ENCODE measurements at regions not wholly inside any gene's neighbourhood (a gene's known extent, or its start where the extent isn't known, plus 50 kb on each side); places are given as distances from the start of the nearest gene placed in this dataset.

DNA sequence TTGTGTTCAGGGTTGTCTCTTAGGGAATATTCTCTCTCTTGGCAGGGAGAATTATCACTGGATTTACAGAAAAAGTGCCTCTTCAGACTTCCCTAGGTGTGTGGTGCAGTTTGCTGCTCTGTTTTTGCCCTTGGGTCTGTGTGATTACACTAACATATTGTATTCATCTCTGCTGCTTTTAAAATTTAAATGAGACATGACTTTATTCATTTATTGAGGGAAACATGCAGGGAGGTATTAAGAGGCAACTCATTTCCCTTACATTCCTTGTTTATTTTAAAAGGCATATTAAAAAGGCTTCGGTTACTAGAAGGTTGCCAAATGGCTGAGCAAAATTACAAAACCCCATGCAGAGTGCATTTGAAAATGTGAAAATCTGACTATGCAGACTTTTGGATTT, 135.1 kb upstream of the GEMIN8 start:
- DNase-seq (ENCODE audit: low read depth), result no peak

GRCh38 chrX:14125462-14125861, 95.8 kb upstream of the GEMIN8 start:
- DNase-seq (ENCODE audit: low read depth), result no peak

GRCh38 chrX:14124562-14124961, 94.9 kb upstream of the GEMIN8 start:
- no peak for DNase-seq (ENCODE audit: low read depth)

GRCh38 chrX:14095702-14096101, 66.0 kb upstream of the GEMIN8 start:
- DNase-seq (ENCODE audit: low read depth), result peak; percentile 8

GRCh38 chrX:14094191-14094590, 64.5 kb upstream of the GEMIN8 start:
- DNase-seq (ENCODE audit: low read depth), result no peak

- no peak for DNase-seq (ENCODE audit: low read depth)
These were observed 54.8 kb upstream of the GEMIN8 start for GRCh38 chrX:14084466-14084865.

DNA sequence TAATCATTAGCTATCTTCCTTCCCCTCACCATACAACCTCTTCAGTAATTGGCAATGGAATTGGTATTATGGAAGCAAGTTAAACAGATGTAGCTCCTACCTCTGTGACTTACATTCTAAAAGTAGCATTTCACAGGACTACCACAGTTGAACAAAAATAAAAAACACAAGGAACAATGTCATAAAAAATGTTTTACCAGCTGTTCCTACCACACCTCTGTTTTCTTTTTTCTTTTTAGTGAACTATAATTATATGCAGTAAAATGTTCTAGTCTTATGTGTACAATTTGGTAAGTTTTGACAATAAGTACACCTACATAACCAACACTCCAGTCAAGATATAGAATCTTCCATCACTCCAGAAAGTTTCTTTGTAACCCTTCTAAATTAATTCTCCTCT, 54.1 kb upstream of the GEMIN8 start:
- DNase-seq (ENCODE audit: low read depth), result no peak

GRCh38 chrX:14079891-14080430, 50.3 kb upstream of the GEMIN8 start:
- DNase-seq (ENCODE audit: low read depth), result no peak
